ENCODE measurements at regions not wholly inside any gene's neighbourhood (a gene's known extent, or its start where the extent isn't known, plus 50 kb on each side); places are given as distances from the start of the nearest gene placed in this dataset.

DNA sequence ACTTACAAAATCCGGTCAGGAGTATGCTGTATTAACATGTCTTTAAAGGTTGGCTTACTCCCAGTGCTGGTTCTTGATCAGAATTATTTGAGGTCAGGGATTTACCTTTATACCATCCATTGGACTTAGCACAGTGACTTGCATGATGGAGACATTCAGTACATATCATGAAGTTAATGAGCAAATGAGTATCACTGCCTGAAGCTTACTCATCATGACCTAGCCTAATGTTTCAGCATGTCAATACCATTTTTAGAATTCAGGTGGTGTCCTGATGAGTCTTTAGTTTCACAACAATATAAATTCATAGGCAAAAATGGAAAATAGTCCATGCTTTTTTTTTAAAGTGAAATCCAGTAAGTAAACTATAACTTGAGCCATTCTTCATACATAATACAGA, 226.0 kb upstream of the C9orf72 start:
- H3K9me3 ChIP-seq = peaks cover 0 to 11% (median 0%) of the 10 kb centered on the region in 11 donors
- H3K36me3 ChIP-seq = no peaks in the 10 kb centered on the region
- intact Hi-C loops (cut with DNase I) = no loop called here
- no peaks in the 10 kb centered on the region for H3K27me3 ChIP-seq
- no peak for DNase-seq
- H3K27ac ChIP-seq = no peak overlapping the region
- TF ChIP-seq, protein P1, sequence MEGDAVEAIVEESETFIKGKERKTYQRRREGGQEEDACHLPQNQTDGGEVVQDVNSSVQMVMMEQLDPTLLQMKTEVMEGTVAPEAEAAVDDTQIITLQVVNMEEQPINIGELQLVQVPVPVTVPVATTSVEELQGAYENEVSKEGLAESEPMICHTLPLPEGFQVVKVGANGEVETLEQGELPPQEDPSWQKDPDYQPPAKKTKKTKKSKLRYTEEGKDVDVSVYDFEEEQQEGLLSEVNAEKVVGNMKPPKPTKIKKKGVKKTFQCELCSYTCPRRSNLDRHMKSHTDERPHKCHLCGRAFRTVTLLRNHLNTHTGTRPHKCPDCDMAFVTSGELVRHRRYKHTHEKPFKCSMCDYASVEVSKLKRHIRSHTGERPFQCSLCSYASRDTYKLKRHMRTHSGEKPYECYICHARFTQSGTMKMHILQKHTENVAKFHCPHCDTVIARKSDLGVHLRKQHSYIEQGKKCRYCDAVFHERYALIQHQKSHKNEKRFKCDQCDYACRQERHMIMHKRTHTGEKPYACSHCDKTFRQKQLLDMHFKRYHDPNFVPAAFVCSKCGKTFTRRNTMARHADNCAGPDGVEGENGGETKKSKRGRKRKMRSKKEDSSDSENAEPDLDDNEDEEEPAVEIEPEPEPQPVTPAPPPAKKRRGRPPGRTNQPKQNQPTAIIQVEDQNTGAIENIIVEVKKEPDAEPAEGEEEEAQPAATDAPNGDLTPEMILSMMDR (IDR thresholded peaks at IDR 0.05) = no peak
- ATAC-seq = no peak
- no peaks in the 10 kb centered on the region for H3K4me1 ChIP-seq
- H3K4me3 ChIP-seq = no peak overlapping the region
- WGBS, 2 donors = 76 to 83% methylated on average over 1 of the region's 1 CpG

DNA sequence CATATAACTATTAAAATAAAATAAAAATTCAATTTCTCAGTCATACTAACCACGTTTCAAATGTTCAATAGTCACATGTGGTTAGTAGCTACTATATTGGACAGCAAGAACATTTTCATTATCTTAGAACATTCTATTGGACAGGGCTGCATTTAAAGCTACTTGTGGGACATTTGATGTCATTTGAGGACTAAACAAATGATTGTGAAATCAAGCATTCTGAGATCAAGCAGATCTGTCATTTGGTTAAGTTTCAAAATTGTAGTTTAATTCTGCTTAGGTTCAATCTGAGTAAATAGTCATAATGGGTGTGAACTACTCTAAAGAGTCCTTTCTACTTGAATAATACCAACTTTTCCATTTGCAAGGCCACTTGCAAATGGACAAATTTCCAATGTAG, 226.9 kb upstream of the C9orf72 start:
- H3K4me3 ChIP-seq = no peak overlapping the region
- TF ChIP-seq, protein P1 (IDR thresholded peaks at IDR 0.05) = no peak
- H3K36me3 ChIP-seq = no peaks in the 10 kb centered on the region
- H3K4me1 ChIP-seq = no peaks in the 10 kb centered on the region
- H3K27me3 ChIP-seq = no peaks in the 10 kb centered on the region
- H3K27ac ChIP-seq = no peak overlapping the region
- 23 to 29% methylated on average over 1 of the region's 1 CpG for WGBS, 2 donors
- ATAC-seq (no peak), DNase-seq (no peak)
- peaks cover 0 to 3% (median 0%) of the 10 kb centered on the region in 11 donors for H3K9me3 ChIP-seq
- intact Hi-C loops (cut with DNase I) = loop anchor here in 1 of 10 donors (10.0 kb wide), 1 partner anchor 55 kb away; no protein-coding TSS in a partner anchor

DNA sequence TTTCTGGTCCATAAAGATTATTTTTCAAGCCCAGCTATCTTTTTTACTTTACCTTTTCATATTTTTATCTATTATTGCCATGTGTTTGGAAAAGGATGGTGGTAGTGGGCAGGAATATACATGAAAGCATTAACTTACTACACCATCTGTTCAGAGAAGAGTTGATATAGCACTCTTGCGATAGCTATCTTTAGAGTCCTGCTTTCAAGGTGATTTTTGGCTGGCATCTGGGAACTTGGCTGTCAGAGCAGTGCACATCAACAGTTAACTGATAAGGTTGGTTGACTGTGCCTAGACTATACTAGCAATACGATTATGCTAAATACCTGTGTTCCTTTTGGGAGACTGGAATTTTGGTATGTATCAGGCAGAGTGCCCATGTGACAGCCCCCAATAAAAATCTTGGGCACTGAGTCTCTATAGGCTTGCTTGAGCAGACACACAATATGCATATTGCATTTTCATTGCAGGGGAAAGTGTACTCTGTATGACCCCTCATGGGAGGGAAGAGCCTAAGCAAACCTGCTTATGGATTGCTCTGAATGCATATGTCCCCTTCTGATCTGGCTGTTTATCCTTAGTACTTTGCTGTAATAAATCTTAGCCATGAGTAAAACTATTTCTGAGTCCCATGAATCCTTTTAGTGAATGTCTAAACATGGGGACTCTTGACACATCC, 227.6 kb upstream of the C9orf72 start:
- Histone ChIP-seq H3K27ac (no peak overlapping the region), H3K36me3 (no peaks in the 10 kb centered on the region), H3K27me3 (no peaks in the 10 kb centered on the region), H3K9me3 (no peaks in the 10 kb centered on the region), H3K4me3 (no peak overlapping the region), H3K4me1 (no peaks in the 10 kb centered on the region)
- DNase-seq = no peak
- ATAC-seq = no peak
- intact Hi-C loops (cut with DNase I) = loop anchor here in 1 of 10 donors (10.0 kb wide), 1 partner anchor 56 kb away; no protein-coding TSS in a partner anchor
- 45 to 60% methylated on average over 2 of the region's 2 CpGs for WGBS, 2 donors
- TF ChIP-seq, protein P1 (IDR thresholded peaks at IDR 0.05) = no peak

DNA sequence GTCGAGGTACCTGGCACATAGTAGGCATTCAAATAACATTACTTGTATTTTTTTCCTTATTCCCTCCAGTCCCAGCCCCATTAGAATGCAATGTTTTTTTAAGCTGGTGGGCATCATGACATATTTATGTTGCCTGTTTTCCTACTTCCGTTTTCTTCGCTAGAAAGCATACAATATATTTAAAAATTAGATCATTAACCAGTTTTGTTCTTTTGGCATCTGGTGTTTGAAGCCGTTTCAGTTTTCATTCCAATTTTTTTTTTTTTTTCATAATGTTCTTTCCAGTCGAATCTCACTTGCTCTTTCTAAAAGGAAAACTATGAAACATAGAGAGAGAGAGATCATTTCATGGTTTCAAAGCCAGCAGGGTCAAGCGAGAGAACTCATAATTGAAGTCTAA, 228.3 kb upstream of the C9orf72 start:
- DNase-seq = no peak
- Histone ChIP-seq H3K27ac (no peak overlapping the region), H3K27me3 (no peaks in the 10 kb centered on the region), H3K4me3 (no peak overlapping the region), H3K9me3 (no peaks in the 10 kb centered on the region), H3K4me1 (no peaks in the 10 kb centered on the region), H3K36me3 (no peaks in the 10 kb centered on the region)
- 74 to 78% methylated on average over 6 of the region's 6 CpGs for WGBS, 2 donors
- intact Hi-C loops (cut with DNase I) = loop anchor here in 1 of 10 donors (10.0 kb wide), 1 partner anchor 57 kb away; no protein-coding TSS in a partner anchor
- TF ChIP-seq, protein P1 (IDR thresholded peaks at IDR 0.05) = no peak
- no peak for ATAC-seq
